Stimulated activated CD4-positive, alpha-beta T cell treated with anti-CD3 and anti-CD28 coated beads, Interleukin-4, amount 100 ng/mL, for 4 hours (primary cell): ENCODE measurements at regions not wholly inside any gene's neighbourhood (a gene's known extent, or its start where the extent isn't known, plus 50 kb on each side); places are given as distances from the start of the nearest gene placed in this dataset.

ENCODE experiments used
- DNase-seq, 2 experiments: peaks; one replicate each; pipeline ENCODE4 v3.0.0-alpha.2; 2020

- DNase-seq = no peak
These were observed 1123.3 kb downstream of the EFNB2 start for GRCh38 chr13:105412171-105412570.

DNA sequence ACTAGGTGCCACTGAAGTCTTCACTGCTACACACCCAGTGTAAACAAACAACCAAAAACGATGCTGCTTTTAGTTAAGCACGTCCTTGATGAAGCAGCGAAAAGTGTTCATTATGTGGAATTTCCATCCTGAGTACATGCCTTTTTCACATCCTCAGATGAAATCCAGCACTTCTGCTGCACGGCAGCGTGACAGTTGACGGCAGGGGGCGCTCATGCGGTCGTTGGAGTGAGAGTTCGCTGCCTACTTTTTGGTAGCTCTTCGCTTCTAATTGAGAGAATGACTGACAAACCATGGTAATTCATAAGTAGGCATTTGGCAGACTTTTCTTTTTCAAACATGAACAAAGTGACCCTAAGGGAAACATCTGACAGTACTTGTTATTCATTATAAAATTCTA lies 1124.9 kb downstream of the EFNB2 start:
- DNase-seq = peak in 1 of 2 experiments; percentile 7

GRCh38 chr13:105406551-105406950 lies 1128.9 kb downstream of the EFNB2 start:
- DNase-seq = no peak

GRCh38 chr13:105403086-105403485 lies 1132.4 kb downstream of the EFNB2 start:
- DNase-seq = no peak

GRCh38 chr13:105395041-105395440 lies 1140.4 kb downstream of the EFNB2 start:
- no peak for DNase-seq

DNA sequence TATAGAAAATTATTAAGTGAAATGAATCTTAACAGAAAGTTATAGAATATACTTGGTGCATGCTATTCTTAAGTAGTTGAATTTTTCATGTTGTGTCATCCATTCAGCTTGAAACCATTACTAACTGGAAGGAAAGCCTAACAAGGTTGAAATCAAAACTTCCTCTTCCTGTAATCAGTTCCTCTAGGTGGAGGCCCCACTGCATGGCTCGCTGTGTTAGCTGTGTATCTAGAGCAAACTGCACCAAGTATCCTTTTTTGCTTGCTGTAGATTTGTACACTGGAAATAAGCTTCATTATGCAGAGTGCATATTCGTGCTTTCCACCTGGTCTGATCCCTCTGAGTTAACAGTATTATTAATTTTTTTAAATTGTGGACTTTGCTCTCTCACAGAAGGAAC lies 1146.1 kb downstream of the EFNB2 start:
- no peak for DNase-seq

- no peak for DNase-seq
These were observed 1158.0 kb downstream of the EFNB2 start for GRCh38 chr13:105377452-105377851.

- DNase-seq = no peak
These were observed 1165.3 kb downstream of the EFNB2 start for GRCh38 chr13:105370011-105370650.

GRCh38 chr13:105368781-105369180 lies 1166.7 kb downstream of the EFNB2 start:
- no peak for DNase-seq

- DNase-seq = no peak
These were observed 1169.6 kb downstream of the EFNB2 start for GRCh38 chr13:105365831-105366230.

GRCh38 chr13:105365021-105365550 lies 1170.4 kb downstream of the EFNB2 start:
- DNase-seq = no peak

DNA sequence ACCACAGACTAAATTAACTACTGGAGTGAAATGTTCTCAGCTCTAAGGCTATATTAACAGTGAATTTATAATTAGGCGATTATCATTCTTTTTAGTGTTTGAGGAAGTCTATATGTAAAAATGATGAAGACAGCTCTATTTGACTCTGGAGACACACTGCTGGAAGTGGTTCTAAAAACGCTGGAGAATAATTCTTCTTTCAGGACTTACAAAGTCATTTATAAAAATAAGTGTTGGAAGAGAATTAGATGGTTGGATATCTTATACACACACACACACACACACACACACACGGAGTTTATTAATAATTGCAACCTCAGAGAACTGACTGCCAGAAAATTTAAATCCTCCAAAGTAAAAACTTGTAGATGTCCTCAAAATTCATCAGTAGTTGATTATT lies 1171.3 kb downstream of the EFNB2 start:
- DNase-seq = no peak

DNA sequence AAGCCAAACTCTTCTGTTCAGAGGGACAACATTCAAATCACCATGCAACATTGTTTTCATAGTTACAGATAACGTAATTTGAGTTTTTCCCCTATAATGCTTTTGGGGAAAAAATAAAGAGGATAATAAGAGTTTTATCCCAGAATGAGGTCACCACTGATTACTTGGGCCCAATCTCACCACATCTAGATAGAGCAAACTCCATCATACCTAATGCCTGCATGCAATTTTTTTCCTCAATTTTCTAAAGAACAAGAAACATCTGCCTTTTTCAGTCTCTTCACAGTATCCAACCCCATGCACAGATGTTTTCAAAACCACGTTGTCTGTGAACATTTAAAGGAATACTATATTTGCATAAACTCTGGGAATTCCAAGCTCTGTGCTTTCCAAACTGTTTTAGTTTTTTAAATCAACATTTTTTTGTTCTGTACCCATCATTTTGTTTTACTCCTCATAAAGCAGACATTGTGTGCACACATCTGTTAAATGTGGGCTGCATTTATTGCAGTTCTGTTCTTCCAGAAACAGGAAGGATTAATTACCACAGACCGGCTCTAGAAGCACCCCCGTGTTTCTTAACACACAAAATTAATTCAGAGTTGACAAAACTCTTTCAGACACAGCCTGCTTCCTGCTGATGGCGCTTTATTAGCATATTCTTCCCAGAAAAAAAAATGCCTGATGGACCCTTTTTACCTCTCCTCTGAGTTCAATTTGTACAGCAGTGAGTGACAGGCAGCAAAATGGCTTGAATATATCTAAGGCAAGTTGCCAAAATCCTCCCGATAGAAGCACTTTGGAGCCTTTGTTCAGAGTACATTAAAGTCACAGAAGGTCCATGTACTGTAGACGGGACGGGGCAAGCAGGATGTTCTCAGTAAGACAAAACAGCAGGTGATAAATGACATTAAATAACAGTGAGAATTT lies 1171.9 kb downstream of the EFNB2 start:
- no peak for DNase-seq

GRCh38 chr13:105353654-105354053 lies 1181.8 kb downstream of the EFNB2 start:
- DNase-seq = no peak

DNA sequence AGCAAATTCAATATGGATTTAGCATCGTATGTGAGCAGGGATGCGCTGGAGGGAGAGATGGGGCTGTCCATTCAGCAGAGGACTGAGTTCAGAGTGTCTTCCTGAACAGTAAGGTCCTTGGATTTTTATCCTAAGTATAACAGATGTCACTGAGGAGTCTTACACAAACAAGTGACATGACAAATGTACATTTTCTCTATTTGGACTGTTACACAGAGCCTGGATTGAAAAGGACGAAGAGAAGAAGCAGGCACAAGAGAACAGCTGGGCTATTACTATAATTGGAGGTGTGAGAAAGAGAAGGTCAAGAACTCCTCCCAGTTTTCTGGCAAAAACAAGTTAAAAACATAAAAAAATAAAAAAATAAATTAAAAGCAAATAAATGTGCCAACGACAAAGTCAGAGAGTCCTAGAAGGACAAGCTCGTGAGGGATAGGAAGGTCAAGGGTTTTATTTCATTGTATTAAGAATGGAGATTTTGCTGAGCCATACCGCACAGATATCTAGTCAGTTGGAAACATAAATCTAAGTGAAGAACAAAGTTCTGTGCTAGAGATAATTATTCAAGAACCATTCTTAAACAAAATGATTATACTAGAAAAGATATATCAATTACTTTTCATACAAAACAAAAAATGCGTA lies 1186.3 kb downstream of the EFNB2 start:
- DNase-seq = no peak

DNA sequence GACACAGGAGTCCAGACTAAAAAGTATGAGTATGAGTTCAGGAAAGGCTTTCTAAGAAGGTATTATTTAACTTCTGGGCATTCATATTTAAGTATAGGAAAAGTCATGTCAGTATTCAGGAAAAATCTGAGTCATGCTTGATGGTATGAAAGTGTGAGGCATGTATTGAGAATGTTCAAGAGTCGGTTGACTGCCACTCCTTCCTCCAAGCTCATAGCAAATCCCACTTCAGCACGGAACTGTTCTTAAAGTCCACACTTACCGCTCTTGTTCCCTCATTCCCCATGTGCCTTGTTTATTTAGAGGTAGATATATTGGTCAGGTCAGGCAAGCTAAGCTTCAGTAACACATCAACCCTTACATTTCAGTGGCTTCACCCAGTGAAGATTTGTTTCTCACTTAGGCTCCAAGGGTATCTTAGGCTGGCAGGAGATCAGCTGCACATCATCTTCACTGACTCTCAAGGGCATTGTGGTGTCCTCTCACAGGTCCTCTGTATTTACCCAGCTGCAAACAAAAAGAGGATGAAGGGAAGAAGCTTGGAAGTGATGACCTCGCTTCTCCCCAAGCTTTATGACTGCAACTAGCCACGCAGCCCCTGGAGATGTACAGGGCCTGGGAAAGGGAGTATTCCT lies 1189.2 kb downstream of the EFNB2 start:
- no peak for DNase-seq

DNA sequence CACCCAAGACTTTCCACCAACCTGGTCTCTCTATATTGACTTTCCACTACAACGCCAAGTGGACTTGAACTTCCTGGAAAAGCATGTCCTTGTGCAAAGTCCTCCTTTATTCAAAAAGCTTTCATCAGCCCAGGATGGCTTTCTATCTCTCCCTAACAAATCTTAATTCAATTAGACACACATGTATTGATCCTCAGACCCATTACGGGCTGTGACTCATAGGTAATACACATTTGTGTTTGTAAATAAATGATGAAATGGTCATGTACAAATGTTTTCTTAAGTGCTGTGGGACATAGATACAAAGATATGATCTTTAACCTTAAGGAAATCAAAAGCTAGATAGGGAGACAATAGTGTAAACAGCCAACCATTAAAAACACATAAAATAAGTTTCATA lies 1189.7 kb downstream of the EFNB2 start:
- no peak for DNase-seq

DNA sequence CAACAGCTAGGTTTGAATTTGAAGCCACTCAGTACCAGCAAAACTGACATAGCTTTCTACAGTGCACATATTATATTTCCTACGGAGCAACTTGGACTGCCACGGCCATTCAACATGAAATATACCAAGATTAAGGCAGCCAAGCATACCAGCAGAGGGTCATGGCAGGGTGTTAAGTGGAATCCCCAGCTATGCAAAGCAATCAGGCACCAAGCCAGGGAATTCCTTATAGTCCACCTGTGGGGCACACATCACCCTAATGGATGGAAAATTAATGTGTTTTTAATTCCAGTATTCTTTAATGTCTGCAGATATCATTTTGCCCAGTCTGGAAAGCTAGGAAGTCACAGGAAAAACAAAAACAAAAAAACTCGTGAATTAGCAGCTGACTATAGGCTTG lies 1190.3 kb downstream of the EFNB2 start:
- DNase-seq = no peak

GRCh38 chr13:105343134-105343806 lies 1192.2 kb downstream of the EFNB2 start:
- no peak for DNase-seq

GRCh38 chr13:105342281-105342820 lies 1193.1 kb downstream of the EFNB2 start:
- no peak for DNase-seq

GRCh38 chr13:105341758-105342157 lies 1193.7 kb downstream of the EFNB2 start:
- DNase-seq = no peak

GRCh38 chr13:105341256-105341655 lies 1194.2 kb downstream of the EFNB2 start:
- no peak for DNase-seq
